ENCODE measurements at regions not wholly inside any gene's neighbourhood (a gene's known extent, or its start where the extent isn't known, plus 50 kb on each side); places are given as distances from the start of the nearest gene placed in this dataset.
"Not testable (repeated sequence)": the region's sequence is repeated elsewhere in the genome, so short reads cannot be mapped to it uniquely, and the experiment has no call there.

DNA sequence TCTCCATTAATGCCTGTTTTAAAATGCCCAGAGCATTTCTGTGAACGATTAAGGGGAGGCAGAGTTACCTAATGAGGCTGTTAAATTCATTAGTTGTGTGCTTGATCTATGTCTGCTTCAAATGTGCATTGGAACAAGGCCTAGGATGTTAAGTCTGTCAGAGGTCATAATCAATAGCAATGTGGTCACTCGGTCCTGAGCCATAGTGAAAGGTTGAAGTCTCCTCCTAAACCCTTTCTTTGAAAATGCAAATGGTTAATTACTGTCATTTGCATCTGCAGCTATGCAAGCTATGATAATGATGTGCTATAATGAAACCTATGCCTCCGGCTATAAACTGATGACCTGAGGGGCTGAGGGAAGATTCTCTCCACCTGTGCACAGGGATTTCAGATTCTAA lies 114.2 kb upstream of the NR5A2 start:
- no peak for DNase-seq (ENCODE audit: low read depth in 4 of 4, low spot score in 2 of 4)

DNA sequence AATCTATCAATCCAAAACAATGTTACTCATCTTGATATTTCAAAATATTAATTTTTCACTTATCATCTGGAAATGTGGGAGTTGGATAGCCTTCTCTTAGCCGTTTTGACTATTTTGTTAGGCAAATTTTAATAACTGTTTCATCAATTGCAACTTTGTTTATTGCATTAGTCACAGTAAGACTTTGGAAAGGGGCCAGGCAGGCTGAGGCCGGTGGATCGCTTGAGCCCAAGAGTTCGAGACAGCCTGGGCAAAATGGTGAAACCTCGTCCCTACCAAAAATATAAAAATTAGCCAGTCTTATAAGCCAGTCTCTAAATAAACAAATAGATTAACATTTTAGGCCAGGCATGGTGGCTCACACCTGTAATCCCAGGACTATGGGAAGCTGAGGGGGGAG lies 113.0 kb upstream of the NR5A2 start:
- DNase-seq (ENCODE audit: low read depth in 4 of 4, low spot score in 2 of 4) = no peak

DNA sequence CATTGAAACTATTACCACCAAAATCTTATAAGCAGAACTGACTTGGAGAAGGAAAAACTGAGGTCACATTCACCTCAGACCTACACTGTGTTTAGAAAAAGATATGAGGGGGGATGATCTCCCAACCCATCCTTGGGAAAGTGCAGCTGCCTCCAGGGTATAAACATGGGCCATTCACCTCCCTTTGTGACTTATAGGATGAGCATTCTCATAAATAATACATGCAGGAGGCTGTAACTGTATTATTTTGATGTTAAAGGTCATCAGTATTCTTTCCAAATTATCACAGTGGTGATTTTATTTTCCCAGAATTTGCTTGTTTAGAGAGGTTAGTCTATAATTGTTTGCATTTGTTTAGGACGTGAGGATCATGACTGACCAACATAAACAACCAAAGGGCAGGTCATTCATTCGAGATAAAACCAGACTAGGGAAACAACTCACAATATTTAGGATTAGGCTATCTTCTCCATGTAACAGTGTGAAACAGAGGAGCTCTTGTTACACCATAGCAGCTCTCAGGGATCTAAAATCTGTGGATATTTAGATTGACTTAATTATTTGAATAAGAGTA lies 109.2 kb upstream of the NR5A2 start:
- DNase-seq (ENCODE audit: low read depth in 4 of 4, low spot score in 2 of 4) = no peak

DNA sequence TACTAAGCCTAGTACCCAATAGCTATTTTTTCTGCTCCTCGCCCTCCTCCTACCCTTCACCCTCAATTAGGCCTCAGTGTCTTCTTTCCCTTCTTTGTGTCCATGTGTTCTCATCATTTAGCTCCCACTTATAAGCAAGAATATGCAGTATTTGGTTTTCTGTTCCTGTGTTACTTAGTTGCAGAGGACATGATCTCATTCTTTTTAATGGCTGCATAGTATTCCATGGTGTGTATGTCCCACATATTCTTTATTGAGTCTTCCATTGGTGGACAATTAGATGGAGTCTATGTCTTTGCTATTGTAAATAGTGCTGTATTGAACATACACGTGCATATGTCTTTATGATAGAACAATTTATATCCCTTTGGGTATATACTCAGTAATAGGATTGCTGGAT lies 106.9 kb upstream of the NR5A2 start:
- DNase-seq (ENCODE audit: low read depth in 4 of 4, low spot score in 2 of 4) = no peak

DNA sequence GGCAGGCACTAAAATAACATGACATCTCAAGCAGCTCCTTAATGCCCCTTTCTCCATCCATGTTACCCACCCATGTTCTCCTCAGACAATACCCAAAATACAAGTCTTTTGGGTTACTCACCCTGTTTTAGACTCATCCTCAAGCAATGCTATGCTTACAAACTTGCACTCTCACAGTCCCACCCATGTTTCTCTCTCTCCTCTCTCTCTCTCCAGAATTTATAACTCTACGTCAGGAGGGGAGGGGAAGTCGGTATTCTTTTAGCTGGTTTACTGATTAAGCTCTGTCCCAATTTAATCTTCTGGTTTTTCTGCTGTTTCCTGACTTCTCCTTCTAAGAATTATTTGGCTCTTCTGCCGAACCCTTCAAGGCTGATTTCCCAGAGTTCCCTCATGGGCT lies 98.0 kb upstream of the NR5A2 start:
- DNase-seq (ENCODE audit: low read depth in 4 of 4, low spot score in 2 of 4) = no peak

DNA sequence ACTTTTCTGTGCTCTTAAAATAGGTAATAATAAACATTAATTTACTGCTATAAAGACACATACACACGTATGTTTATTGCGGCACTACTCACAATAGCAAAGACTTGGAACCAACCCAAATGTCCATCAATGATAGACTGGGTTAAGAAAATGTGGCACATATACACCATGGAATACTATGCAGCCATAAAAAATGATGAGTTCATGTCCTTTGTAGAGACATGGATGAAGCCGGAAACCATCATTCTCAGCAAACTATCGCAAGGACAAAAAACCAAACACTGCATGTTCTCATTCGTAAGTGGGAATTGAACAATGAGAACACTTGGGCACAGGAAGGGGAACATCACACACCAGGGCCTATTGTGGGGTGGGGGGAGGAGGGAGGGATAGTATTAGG lies 97.4 kb upstream of the NR5A2 start:
- not testable (repeated sequence) for DNase-seq (ENCODE audit: low read depth in 4 of 4, low spot score in 2 of 4)

DNA sequence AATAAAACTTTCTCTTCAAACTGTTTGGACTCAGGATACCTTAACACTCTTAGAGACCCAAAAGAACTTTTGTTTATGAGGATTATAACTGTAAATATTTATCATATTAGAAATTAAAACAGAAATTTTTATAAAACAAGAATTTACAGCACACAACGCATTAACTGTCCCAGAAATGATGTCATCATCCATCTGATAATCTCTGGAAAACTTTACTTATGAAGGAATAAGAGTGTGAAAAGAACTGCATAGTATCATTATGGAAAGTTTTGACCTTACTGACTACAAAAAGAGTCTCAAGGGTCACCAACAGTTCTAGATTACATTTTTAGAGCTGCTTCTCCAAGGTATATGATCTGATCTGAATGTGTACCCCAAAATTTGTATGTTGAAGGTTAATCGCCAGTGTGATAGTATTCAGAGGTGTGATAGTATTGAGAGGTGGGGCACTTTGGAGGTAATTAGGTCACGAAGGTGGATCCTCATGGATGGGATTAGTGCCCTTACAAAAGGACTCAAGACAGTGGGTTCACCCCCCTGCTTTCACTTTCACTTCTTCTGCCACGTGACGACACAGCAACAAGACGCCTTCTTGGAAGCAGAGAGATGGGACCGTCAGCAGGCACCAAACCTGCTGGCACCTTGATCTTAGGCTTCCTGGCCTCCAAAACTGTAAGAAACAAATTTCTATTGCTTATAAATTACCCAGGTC lies 95.7 kb upstream of the NR5A2 start:
- DNase-seq (ENCODE audit: low read depth in 4 of 4, low spot score in 2 of 4) = no peak

DNA sequence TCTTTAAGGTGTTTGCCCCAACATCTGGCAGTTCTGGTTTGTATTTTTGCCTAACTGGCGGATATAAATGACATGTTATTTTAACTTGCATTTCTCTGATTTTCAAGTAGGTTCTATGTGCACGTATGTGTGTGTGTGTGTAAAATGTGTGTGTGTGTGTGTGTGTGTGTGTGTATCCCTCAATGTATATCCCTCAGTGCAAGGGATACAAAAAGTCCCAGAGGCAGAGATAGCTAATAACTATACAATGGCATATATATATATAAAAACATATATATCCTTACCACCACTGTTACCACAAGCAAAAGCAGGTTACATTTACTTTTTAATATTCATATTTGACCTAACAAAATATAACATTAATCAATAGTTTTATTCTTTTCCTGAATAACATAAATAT lies 95.0 kb upstream of the NR5A2 start:
- DNase-seq (ENCODE audit: low read depth in 4 of 4, low spot score in 2 of 4) = no peak

DNA sequence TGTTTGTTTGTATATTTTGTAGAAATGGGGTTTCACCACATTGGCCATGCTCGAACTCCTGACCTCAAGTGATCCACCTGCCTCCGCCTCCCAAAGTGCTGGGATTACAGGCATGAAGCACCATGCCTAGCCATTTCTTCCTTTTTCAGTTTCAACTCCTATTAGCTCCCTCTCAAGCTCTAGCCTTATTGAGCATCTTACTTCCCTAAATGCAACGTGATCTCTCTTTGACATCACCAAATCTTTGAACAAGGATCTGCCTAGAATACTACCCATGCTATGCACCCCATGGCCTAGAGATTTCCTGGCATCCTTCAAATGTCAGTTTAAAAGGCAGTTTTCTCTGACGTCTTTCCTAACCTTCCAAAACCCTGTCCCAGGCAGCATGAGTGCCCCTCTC lies 91.1 kb upstream of the NR5A2 start:
- DNase-seq (ENCODE audit: low read depth in 4 of 4, low spot score in 2 of 4) = no peak

DNA sequence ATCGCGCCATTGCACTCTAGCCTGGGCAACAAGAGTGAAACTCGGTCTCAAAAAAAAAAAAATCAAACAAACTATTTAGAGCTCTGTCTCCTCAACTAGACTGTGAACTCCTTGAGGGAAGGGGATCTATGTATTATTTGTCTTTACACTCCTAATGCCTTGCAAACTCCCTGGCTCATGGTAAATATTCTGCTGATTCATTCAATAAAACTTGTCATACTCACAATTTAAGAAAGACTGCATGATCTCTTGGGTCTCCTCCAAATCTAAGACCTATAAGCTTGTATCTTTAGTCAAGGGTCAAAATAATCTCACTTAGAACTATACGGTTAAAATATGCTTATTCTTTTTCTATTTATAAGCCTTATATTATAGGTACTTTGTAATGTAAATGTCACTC lies 90.3 kb upstream of the NR5A2 start:
- no peak for DNase-seq (ENCODE audit: low read depth in 4 of 4, low spot score in 2 of 4)

DNA sequence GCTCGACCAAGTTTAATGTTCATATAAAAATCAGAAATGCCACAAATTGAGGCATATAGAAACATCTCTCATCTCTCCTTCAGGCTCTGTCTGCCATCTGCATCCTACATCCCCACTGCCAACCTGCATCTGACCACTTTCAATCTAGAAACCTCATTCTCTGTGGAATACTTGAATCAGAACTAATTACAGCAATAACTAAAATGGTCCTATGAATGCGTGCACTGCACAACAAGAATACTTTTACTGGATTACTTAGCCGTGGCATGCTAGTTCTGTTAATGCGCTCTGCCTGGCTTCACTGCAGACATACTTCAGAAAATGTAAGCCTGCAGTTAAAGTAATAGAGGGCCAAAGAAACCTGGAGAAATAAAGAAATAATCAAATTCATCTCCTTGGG lies 89.8 kb upstream of the NR5A2 start:
- DNase-seq (ENCODE audit: low read depth in 4 of 4, low spot score in 2 of 4) = no peak

DNA sequence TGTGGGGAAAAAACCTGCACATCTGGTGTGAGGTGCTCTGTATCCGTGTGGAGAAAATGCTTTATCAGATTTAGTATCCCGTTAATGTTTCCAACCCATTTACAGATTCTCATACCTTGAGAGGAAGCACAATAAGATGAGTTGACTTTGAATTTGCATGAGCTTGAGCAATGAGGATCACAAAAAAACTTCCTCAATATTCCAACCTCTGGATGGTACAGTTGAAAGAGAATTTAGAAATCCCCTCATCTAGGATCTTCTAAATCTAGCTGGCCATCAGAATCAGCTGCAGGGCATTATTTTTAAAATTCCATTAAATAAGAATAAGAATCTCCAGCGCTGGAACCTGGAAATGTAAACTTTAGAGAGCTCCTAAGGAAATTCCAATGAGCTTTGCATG lies 82.5 kb upstream of the NR5A2 start:
- no peak for DNase-seq (ENCODE audit: low read depth in 4 of 4, low spot score in 2 of 4)

DNA sequence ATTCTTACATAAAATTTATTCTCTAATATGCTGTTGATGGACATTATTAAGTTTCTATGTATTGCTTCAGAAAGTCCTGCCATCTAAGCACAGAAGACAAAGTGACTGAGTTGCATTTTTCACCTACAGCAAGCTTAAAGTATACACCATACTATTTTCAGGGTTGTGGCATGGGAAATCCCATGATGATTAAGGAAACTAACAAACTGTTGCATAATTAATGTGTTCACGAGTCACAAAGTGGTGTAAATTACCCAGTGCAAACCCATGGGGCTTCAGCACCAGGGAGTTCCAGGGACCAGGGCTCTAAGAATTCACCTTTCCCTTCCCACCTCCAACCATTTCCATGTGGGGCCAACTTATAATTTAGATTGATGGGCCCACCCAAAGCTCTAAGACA lies 81.9 kb upstream of the NR5A2 start:
- DNase-seq (ENCODE audit: low read depth in 4 of 4, low spot score in 2 of 4) = no peak

DNA sequence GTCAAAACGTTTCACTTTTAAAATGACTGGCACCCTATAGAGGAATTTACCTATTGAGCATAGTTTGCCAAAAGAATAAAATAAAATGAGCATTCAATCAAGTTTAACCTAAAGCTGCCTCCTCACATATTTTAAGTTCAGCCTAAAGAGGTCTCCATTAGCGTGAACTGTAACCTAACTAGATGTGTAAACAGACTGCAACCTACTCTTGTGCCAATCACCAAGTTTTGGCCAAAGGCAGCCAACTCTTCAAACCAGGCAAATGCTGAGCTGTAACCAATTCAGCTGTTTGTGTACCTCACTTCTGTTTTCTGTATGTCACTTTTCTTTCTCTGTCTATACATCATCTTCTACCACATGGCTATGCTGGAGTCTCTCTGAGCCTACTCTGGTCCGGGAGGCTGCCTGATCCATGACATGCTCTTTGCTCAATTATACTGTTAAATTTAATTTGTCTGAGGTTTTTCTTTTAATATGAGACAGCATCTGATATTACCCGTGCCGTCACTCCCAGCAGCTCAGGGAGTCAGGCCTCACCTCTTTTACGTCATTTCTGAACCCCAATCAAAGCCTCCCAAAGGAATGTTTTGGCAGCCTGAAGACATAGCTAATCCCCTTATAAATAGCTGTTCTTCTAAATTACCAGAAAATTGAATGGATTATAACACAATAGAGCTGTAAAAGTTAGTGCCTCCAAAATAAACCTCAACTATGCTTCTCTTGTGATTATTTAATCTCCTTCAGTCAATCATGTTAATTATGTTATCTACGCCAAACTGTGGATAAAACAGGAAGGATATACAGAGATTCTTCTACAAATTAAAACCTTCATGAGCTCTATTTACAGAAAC lies 81.0 kb upstream of the NR5A2 start:
- no peak for DNase-seq (ENCODE audit: low read depth in 4 of 4, low spot score in 2 of 4)

DNA sequence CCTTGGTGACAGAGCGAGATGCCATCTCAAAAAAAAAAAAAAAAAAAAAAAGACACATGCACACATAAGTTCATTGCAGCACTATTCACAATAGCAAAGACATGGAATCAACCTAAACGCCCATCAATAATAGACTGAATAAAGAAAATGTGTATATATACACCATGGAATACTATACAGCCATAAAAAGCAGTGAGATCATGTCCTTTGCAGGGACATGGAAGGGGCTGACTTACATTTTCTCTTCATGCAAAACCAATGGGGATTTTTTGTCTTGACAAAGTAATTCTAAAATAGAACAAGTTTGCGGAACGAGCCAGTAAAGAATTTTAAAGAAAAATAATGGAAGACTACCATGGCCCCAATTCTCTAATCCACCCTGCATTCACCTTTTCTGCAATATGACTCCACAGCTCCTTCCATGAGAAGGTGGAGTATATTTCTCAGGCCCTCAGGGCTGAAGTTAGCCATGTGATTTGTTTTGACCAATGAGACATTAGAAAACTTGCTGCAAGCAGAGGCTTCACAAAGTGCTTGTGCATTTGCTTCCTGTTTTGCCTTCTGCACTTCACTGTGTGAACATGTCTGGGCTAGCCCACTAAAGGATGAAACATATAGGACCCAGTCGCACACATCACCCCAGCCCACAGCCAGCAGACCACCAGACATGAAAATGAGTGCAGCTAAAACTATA lies 78.8 kb upstream of the NR5A2 start:
- no peak for DNase-seq (ENCODE audit: low read depth in 4 of 4, low spot score in 2 of 4)

DNA sequence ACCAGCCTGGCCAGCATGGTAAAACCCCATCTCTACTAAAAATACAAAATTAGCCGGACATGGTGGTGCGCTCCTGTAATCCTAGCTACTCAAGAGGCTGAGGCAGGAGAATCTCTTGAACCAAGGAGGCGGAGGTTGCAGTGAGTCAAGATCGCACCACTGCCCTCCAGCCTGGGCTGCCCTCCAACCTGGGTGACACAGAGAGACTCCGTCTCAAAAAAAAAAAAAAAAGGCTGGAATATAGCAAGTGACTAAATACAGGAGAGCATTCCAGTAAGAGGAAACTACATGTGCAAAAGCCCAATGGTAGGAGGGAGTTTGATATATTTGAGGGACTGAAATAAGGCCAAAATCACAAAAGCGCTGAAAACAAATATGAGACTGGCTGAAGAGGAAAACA lies 76.5 kb upstream of the NR5A2 start:
- not testable (repeated sequence) for DNase-seq (ENCODE audit: low read depth in 4 of 4, low spot score in 2 of 4)

DNA sequence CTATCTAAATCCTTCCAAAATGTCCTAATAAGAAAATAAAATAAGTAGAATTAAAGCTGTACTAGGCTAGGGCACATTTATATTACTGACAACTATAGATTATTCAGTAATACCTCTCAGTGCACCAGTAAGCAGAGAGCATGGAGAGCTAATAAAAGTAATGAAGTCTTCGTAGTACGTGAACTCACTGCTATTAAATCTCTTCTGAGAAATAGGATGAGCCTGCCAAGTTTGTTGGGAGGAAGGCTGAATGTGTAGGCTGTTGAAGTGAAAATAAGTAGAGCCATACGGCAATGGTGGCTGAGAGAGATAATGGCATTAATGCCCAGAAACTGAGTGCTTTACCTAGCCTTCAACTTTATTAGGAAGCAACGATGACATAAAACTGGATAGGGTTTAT lies 73.9 kb upstream of the NR5A2 start:
- no peak for DNase-seq (ENCODE audit: low read depth in 4 of 4, low spot score in 2 of 4)

DNA sequence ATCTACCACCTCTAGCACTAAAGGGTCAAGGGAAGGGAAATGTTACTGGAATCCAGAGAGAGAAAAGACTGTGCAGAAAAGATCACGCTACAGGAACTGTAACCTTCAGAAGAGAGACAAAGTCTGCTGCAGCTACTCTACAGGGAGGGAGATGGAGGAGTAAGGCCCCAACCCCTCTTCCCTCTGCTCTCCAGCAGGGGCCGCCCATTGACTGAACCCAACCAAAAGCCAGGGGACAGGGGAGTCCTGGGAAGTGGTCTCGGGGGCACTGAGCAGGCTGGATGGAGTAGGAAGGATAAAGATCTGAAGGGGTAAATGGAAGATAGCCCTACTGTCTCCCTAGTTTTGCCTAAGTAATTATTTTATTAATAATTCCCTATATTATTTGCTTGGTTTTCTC lies 72.8 kb upstream of the NR5A2 start:
- DNase-seq (ENCODE audit: low read depth in 4 of 4, low spot score in 2 of 4) = no peak

DNA sequence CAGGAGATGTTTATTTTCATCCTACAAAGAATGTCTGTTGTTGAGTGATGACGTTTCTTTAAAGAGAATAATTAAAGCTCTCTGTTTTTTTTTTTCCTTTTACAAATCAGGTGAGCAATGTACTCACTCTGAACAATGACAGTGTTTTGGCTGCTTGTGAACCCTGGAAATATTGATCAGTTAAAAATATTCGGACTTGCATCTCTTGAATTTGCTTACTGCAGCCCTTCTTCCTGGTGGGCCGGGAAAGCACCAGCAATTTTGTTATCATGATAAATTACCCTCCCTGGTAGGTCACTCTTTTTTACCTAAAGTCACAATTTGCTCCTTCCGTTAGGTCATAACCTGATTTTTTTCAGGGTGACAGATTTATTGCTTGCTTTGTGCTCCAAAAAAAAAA lies 72.3 kb upstream of the NR5A2 start:
- DNase-seq (ENCODE audit: low read depth in 4 of 4, low spot score in 2 of 4) = no peak

DNA sequence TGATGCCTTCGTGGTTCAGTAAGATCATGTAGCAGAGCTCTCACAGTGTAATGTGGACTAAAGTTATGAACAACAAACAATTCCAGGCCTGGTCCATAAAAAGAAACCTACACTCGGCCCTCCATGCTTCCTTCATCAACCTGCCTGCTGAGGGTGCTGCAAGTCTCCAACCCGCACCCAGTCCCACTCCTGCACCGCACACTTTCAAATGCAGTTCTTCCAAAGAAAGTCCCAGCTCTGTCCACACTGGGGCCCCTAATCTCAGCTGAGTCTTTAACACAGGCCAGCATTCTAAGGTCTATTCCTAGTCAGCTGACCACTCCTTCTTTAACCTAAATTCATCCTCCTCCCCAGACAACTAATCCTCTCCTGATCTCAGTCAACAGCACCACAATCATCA lies 71.5 kb upstream of the NR5A2 start:
- no peak for DNase-seq (ENCODE audit: low read depth in 4 of 4, low spot score in 2 of 4)

DNA sequence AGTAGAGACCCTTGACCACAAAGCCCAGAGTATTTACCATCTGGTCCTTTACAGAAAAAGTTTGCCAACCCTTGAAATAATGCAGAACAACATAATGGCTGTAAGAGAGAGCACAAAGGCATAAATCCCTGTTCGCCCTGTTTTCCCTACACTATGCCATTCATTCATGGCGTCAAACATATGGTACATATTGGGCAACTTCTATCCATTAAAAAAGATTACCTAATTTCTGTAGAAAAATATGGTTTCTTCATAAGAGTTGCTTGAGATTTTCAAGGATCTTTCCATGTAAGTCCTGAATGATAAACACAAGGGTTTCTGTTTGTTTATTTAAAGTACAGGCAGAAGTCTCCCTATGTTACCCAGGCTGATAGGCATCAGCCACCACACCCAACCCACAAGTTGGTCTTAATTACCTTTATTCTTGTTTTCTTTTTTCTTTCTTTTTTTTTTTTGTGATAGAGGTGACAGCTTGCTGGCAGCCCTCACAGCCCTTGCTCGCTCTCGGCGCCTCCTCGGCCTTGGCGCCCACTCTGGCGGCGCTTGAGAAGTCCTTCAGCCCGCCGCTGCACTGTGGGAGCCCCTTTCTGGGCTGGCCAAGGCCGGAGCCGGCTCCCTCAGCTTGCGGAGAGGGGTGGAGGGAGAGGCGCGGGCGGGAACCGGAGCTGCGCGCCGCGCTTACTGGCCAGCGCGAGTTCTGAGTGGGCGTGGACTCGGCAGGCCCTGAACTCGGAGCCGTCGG lies 68.3 kb upstream of the NR5A2 start:
- no peak for DNase-seq (ENCODE audit: low read depth in 4 of 4, low spot score in 2 of 4)
